Astrocyte (in vitro differentiated cells and primary cell): ENCODE measurements at regions not wholly inside any gene's neighbourhood (a gene's known extent, or its start where the extent isn't known, plus 50 kb on each side); places are given as distances from the start of the nearest gene placed in this dataset.

Experiments used
- DNase-seq: peaks from one replicate; pipeline ENCODE4 v3.0.0-alpha.2; 2010; ENCODE audit warnings: low read depth
- FAIRE-seq: peaks from 2 replicates; lab custom pipeline; 2011; peaks lifted over from hg19 to GRCh38; lab: Jason Lieb, UNC
- H2AFZ ChIP-seq: 2 replicates; pipeline ENCODE4 v1.6.0; 2012; ENCODE audit warnings: low read depth, low read length, inconsistent platforms
- H3K27ac ChIP-seq: 2 replicates; pipeline ENCODE4 v1.5.1; 2011; ENCODE audit warnings: low read depth, low read length, inconsistent platforms
- H3K27me3 ChIP-seq: 2 replicates; pipeline ENCODE4 v1.6.0; 2011; ENCODE audit warnings: low read length, inconsistent platforms; ENCODE audit not compliant: insufficient read depth
- H3K36me3 ChIP-seq: 2 replicates; pipeline ENCODE4 v1.5.1; 2011; ENCODE audit warnings: low read length, inconsistent platforms; ENCODE audit not compliant: insufficient read depth
- H3K4me1 ChIP-seq: 2 replicates; pipeline ENCODE4 v1.5.1; 2011; ENCODE audit warnings: low read length, inconsistent platforms; ENCODE audit not compliant: insufficient read depth
- H3K4me2 ChIP-seq: 2 replicates; pipeline ENCODE4 v1.6.0; 2012; ENCODE audit warnings: low read length, inconsistent platforms
- H3K4me3 ChIP-seq: 2 replicates; pipeline ENCODE4 v1.5.1; 2011; ENCODE audit warnings: low read depth, mild to moderate bottlenecking, low read length, inconsistent platforms; ENCODE audit not compliant: insufficient read depth
- H3K79me2 ChIP-seq: 2 replicates; pipeline ENCODE4 v1.6.0; 2012; ENCODE audit warnings: mild to moderate bottlenecking, low read length, inconsistent platforms; ENCODE audit not compliant: insufficient read depth
- H3K9ac ChIP-seq: 2 replicates; pipeline ENCODE4 v1.6.0; 2012; ENCODE audit warnings: mild to moderate bottlenecking, low read length, inconsistent platforms
- H3K9me3 ChIP-seq: 2 replicates; pipeline ENCODE4 v1.5.1; 2012; ENCODE audit warnings: low read depth, mild to moderate bottlenecking, low read length, inconsistent platforms; ENCODE audit not compliant: insufficient read depth
- H4K20me1 ChIP-seq: 2 replicates; pipeline ENCODE4 v1.6.0; 2012; ENCODE audit warnings: low read length, inconsistent platforms; ENCODE audit not compliant: insufficient read depth
- H3K27ac Mint-ChIP-seq: one replicate; pipeline ENCODE4 v1.8.0; 2021; ENCODE audit warnings: mild to moderate bottlenecking, mixed read lengths; ENCODE audit not compliant: unreplicated experiment
- H3K27me3 Mint-ChIP-seq: one replicate; pipeline ENCODE4 v1.8.0; 2021; ENCODE audit warnings: low read depth, mixed read lengths; ENCODE audit not compliant: unreplicated experiment
- H3K36me3 Mint-ChIP-seq: one replicate; pipeline ENCODE4 v1.8.0; 2021; ENCODE audit warnings: low read depth, mixed read lengths; ENCODE audit not compliant: unreplicated experiment
- H3K4me1 Mint-ChIP-seq: one replicate; pipeline ENCODE4 v1.8.0; 2021; ENCODE audit warnings: low read depth, mixed read lengths; ENCODE audit not compliant: unreplicated experiment
- H3K4me3 Mint-ChIP-seq: one replicate; pipeline ENCODE4 v1.8.0; 2021; ENCODE audit warnings: mild to moderate bottlenecking, moderate library complexity, mixed read lengths; ENCODE audit not compliant: unreplicated experiment
- H3K9me3 Mint-ChIP-seq: one replicate; pipeline ENCODE4 v1.8.0; 2021; ENCODE audit warnings: mild to moderate bottlenecking, mixed read lengths; ENCODE audit not compliant: unreplicated experiment
- EZH2 ChIP-seq: IDR thresholded peaks from 2 replicates; pipeline ENCODE4 v1.6.1; 2012; ENCODE audit warnings: mild to moderate bottlenecking, low read length, inconsistent platforms; ENCODE audit not compliant: insufficient read depth
- TF ChIP-seq, protein P1 (sequence below): IDR thresholded peaks from 2 replicates; pipeline ENCODE4 v1.5.1; 2011; ENCODE audit warnings: low read depth, mild to moderate bottlenecking, inconsistent platforms, low read length, moderate library complexity; ENCODE audit not compliant: insufficient read depth

- H3K9me3 Mint-ChIP-seq, result no peaks in the 10 kb centered on the region
- no peak overlapping the region for H3K27ac Mint-ChIP-seq
- H3K4me2 ChIP-seq, result no peak overlapping the region
- H3K27me3 Mint-ChIP-seq, result peaks cover 25% of the 10 kb centered on the region
- no peak overlapping the region for H3K27ac ChIP-seq
- H3K4me3 ChIP-seq, result no peak overlapping the region
- H4K20me1 ChIP-seq, result no peaks in the 10 kb centered on the region
- no peaks in the 10 kb centered on the region for H3K36me3 Mint-ChIP-seq
- no peaks in the 10 kb centered on the region for H3K9me3 ChIP-seq
- DNase-seq, result no peak
- no peaks in the 10 kb centered on the region for H3K27me3 ChIP-seq
- no peak overlapping the region for H3K4me3 Mint-ChIP-seq
- no peak overlapping the region for H2AFZ ChIP-seq
- H3K79me2 ChIP-seq, result no peaks in the 10 kb centered on the region
- no peak for FAIRE-seq
- H3K9ac ChIP-seq, result no peak overlapping the region
- no peaks in the 10 kb centered on the region for H3K36me3 ChIP-seq
- no peaks in the 10 kb centered on the region for H3K4me1 ChIP-seq
- TF ChIP-seq, protein P1, sequence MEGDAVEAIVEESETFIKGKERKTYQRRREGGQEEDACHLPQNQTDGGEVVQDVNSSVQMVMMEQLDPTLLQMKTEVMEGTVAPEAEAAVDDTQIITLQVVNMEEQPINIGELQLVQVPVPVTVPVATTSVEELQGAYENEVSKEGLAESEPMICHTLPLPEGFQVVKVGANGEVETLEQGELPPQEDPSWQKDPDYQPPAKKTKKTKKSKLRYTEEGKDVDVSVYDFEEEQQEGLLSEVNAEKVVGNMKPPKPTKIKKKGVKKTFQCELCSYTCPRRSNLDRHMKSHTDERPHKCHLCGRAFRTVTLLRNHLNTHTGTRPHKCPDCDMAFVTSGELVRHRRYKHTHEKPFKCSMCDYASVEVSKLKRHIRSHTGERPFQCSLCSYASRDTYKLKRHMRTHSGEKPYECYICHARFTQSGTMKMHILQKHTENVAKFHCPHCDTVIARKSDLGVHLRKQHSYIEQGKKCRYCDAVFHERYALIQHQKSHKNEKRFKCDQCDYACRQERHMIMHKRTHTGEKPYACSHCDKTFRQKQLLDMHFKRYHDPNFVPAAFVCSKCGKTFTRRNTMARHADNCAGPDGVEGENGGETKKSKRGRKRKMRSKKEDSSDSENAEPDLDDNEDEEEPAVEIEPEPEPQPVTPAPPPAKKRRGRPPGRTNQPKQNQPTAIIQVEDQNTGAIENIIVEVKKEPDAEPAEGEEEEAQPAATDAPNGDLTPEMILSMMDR, result no peak
- no peak for TF ChIP-seq EZH2
- no peaks in the 10 kb centered on the region for H3K4me1 Mint-ChIP-seq
Observed at GRCh38 chr12:131505561-131505960, 205.3 kb upstream of the SFSWAP start.

GRCh38 chr12:131506426-131506825 is 204.5 kb upstream of the SFSWAP start:
- TF ChIP-seq, protein P1, result no peak
- TF ChIP-seq EZH2, result no peak
- Mint-ChIP-seq H3K27me3 (peaks cover 25% of the 10 kb centered on the region), H3K9me3 (no peaks in the 10 kb centered on the region), H3K36me3 (no peaks in the 10 kb centered on the region), H3K27ac (no peak overlapping the region), H3K4me1 (peaks cover 5% of the 10 kb centered on the region), H3K4me3 (no peak overlapping the region)
- DNase-seq (no peak), FAIRE-seq (no peak)
- Histone ChIP-seq H3K36me3 (no peaks in the 10 kb centered on the region), H3K4me1 (no peaks in the 10 kb centered on the region), H4K20me1 (no peaks in the 10 kb centered on the region), H3K79me2 (no peaks in the 10 kb centered on the region), H3K9ac (no peak overlapping the region), H3K27me3 (no peaks in the 10 kb centered on the region), H3K4me2 (no peak overlapping the region), H3K4me3 (no peak overlapping the region), H3K27ac (no peak overlapping the region), H3K9me3 (no peaks in the 10 kb centered on the region), H2AFZ (no peak overlapping the region)

DNA sequence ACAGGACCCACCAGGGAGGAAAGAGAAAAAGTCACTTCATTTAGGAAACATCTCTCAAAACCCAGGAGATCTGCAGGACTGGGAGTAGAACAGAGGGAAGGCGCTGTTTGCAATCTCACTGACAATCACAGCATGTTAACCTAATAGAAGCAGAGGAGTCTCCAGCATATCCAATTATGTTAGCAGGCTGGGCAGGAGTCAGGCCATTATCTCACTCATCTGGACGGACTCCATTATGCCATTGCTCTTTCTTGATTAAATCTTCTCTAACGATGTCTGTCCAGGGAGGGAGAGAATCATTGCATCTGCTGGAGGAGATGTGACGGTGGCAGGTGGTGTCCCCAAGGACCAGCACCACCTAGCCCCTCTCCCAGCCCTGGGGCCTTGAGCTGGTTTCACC is 203.8 kb upstream of the SFSWAP start:
- no peak overlapping the region for H3K27ac ChIP-seq
- no peaks in the 10 kb centered on the region for H3K36me3 ChIP-seq
- no peaks in the 10 kb centered on the region for H3K79me2 ChIP-seq
- no peak overlapping the region for H3K4me2 ChIP-seq
- no peak overlapping the region for H3K9ac ChIP-seq
- Mint-ChIP-seq H3K4me3 (no peak overlapping the region), H3K9me3 (no peaks in the 10 kb centered on the region), H3K27me3 (peaks cover 25% of the 10 kb centered on the region), H3K4me1 (peaks cover 9% of the 10 kb centered on the region), H3K27ac (no peak overlapping the region), H3K36me3 (no peaks in the 10 kb centered on the region)
- DNase-seq (no peak), FAIRE-seq (no peak)
- H2AFZ ChIP-seq, result no peak overlapping the region
- no peak overlapping the region for H3K4me3 ChIP-seq
- no peaks in the 10 kb centered on the region for H3K27me3 ChIP-seq
- no peaks in the 10 kb centered on the region for H3K4me1 ChIP-seq
- no peaks in the 10 kb centered on the region for H4K20me1 ChIP-seq
- H3K9me3 ChIP-seq, result no peaks in the 10 kb centered on the region
- no peak for TF ChIP-seq EZH2
- TF ChIP-seq, protein P1, result no peak
